ENCODE measurements at regions not wholly inside any gene's neighbourhood (a gene's known extent, or its start where the extent isn't known, plus 50 kb on each side); places are given as distances from the start of the nearest gene placed in this dataset.

DNA sequence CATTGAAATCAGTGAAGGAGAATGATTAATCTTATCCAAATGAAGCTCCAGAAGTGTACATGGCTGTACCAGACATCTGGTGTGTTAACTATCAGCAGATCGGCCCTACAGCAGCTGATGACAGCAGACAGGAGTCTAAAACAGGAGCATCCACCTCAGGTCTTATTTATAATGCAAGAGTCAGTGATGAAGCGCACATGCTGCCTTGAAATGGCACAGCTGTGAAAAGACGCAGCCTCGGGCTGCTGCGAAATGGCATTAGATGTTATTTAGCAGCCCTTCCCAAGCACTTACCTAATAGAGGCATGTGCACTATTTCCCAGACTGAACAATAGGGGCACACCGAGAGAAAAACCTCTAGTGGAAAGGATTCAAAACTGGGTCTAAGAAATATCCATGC is 472.3 kb upstream of the CBLB start:
- no peak overlapping the region for H3K27ac ChIP-seq
- H3K4me3 ChIP-seq: no peak overlapping the region
- 58 to 68% methylated on average over 2 to 6 of the region's 6 CpGs for WGBS, 2 donors (ENCODE audit: low coverage in 1 of 2)
- no peaks in the 10 kb centered on the region for H3K9me3 ChIP-seq
- H3K27me3 ChIP-seq: no peaks in the 10 kb centered on the region
- TF ChIP-seq EP300 (IDR thresholded peaks at IDR 0.05; ENCODE audit: low read depth) (no peak), CTCF (IDR thresholded peaks at IDR 0.05) (no peak), POLR2A (IDR thresholded peaks at IDR 0.05) (no peak), POLR2AphosphoS5 (IDR thresholded peaks at IDR 0.05) (peak in 1 of 3 donors; percentile 37)
- in situ Hi-C loops (cut with MboI; ENCODE audit: low pct_ligation_motif_present in 1 of 4, low pct_unique_long_range_greater_than_20kb in 1 of 4, low sequenced_read_pairs in 3 of 4): no loop called here
- H3K36me3 ChIP-seq: no peaks in the 10 kb centered on the region
- intact Hi-C loops (cut with DNase I; ENCODE audit: low total_unique reads): no loop called here
- peaks cover 0 to 6% (median 0%) of the 10 kb centered on the region in 4 donors for H3K4me1 ChIP-seq
- DNase-seq: no peak

DNA sequence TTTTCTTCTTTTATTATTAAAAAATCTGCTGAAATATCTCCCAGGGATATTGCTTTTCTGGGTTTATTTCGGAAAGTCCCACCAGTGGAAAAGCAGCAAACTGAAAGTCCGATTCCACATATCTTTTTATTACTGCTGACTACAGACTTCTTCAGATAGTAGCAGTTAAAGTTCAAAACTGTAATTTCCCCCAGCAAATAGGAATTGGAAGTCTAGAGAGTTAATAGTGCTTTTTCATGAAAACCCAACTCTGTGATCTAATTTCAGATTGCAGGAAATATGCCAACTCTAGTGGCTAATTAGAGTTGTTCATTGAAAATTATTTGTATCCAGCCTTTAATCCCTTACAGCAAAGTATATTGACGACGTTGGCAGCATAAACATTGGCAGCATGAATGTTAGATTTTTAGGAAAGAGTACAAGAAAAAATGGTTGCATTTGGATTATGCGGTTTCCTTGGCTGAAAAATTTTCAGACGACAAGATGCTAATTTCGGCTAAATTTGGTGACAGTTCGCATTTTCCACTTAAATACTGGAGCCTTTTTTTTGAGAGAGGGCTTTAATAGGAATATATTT is 472.9 kb upstream of the CBLB start:
- no peaks in the 10 kb centered on the region for H3K27me3 ChIP-seq
- H3K4me3 ChIP-seq: no peak overlapping the region
- H3K4me1 ChIP-seq: peaks cover 0 to 6% (median 0%) of the 10 kb centered on the region in 4 donors
- H3K36me3 ChIP-seq: no peaks in the 10 kb centered on the region
- in situ Hi-C loops (cut with MboI; ENCODE audit: low pct_ligation_motif_present in 1 of 4, low pct_unique_long_range_greater_than_20kb in 1 of 4, low sequenced_read_pairs in 3 of 4) (no loop called here), intact Hi-C loops (cut with DNase I; ENCODE audit: low total_unique reads) (no loop called here)
- H3K27ac ChIP-seq: no peak overlapping the region
- DNase-seq: no peak
- no peaks in the 10 kb centered on the region for H3K9me3 ChIP-seq
- WGBS, 2 donors (ENCODE audit: low coverage in 1 of 2): 85 to 88% methylated on average over 8 of the region's 8 CpGs
- no peak for TF ChIP-seq POLR2AphosphoS5 (IDR thresholded peaks at IDR 0.05)
- no peak for TF ChIP-seq CTCF (IDR thresholded peaks at IDR 0.05)
- TF ChIP-seq EP300 (IDR thresholded peaks at IDR 0.05; ENCODE audit: low read depth): no peak
- TF ChIP-seq POLR2A (IDR thresholded peaks at IDR 0.05): no peak

DNA sequence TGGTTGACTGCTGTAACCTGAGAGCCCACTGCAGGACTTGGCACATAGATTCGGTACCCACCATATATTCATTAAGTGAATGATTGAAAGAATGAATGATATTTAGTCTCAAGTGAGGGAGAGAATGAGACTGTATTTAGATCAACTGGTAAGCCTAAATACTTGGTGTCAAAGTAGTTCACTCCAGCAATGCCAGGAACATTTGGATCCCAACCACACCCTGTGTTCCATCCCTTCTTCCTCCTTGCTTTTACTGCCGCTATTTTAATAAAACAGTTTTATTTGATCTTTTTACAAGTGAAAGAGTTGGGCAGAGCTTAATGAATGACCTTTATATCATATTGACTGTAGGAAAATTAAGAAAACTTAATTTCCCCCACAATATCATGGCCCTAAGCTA is 473.6 kb upstream of the CBLB start:
- DNase-seq: no peak
- in situ Hi-C loops (cut with MboI; ENCODE audit: low pct_ligation_motif_present in 1 of 4, low pct_unique_long_range_greater_than_20kb in 1 of 4, low sequenced_read_pairs in 3 of 4): no loop called here
- H3K4me1 ChIP-seq: peaks cover 0 to 6% (median 0%) of the 10 kb centered on the region in 4 donors
- TF ChIP-seq POLR2A (IDR thresholded peaks at IDR 0.05) (no peak), CTCF (IDR thresholded peaks at IDR 0.05) (no peak), EP300 (IDR thresholded peaks at IDR 0.05; ENCODE audit: low read depth) (no peak), POLR2AphosphoS5 (IDR thresholded peaks at IDR 0.05) (no peak)
- intact Hi-C loops (cut with DNase I; ENCODE audit: low total_unique reads): no loop called here
- no peak overlapping the region for H3K27ac ChIP-seq
- H3K27me3 ChIP-seq: no peaks in the 10 kb centered on the region
- no peaks in the 10 kb centered on the region for H3K36me3 ChIP-seq
- no peaks in the 10 kb centered on the region for H3K9me3 ChIP-seq
- no peak overlapping the region for H3K4me3 ChIP-seq
- 48 to 71% methylated on average over 2 of the region's 2 CpGs for WGBS, 2 donors (ENCODE audit: low coverage in 1 of 2)

- H3K9me3 ChIP-seq: no peaks in the 10 kb centered on the region
- no peak for TF ChIP-seq EP300 (IDR thresholded peaks at IDR 0.05; ENCODE audit: low read depth)
- no peak for TF ChIP-seq POLR2AphosphoS5 (IDR thresholded peaks at IDR 0.05)
- H3K4me3 ChIP-seq: no peak overlapping the region
- H3K36me3 ChIP-seq: no peaks in the 10 kb centered on the region
- H3K27ac ChIP-seq: no peak overlapping the region
- in situ Hi-C loops (cut with MboI; ENCODE audit: low pct_ligation_motif_present in 1 of 4, low pct_unique_long_range_greater_than_20kb in 1 of 4, low sequenced_read_pairs in 3 of 4): no loop called here
- H3K27me3 ChIP-seq: no peaks in the 10 kb centered on the region
- intact Hi-C loops (cut with DNase I; ENCODE audit: low total_unique reads): no loop called here
- DNase-seq: no peak
- H3K4me1 ChIP-seq: peaks cover 0 to 6% (median 0%) of the 10 kb centered on the region in 4 donors
Observed at GRCh38 chr3:106343811-106344210, 475.0 kb upstream of the CBLB start.

All from transverse colon (tissue), 4 donors.